SK-N-SH (cell line): ENCODE measurements at regions not wholly inside any gene's neighbourhood (a gene's known extent, or its start where the extent isn't known, plus 50 kb on each side); places are given as distances from the start of the nearest gene placed in this dataset.

Experiments used
- CHD2 ChIP-seq: fragments of 150-350 bp; IDR thresholded peaks from 2 replicates; pipeline ENCODE4 v1.6.1; 2018; ENCODE audit warnings: low read length; ENCODE audit not compliant: partially characterized antibody
- CTCF ChIP-seq: fragments of 200-600 bp; sonication (generic); IDR thresholded peaks from 2 replicates; pipeline ENCODE4 v1.6.1; 2017; ENCODE audit warnings: antibody characterized with exemption, mild to moderate bottlenecking, moderate library complexity
- EP300 ChIP-seq, 2 experiments: IDR thresholded peaks; 2 replicates each; pipeline versions ENCODE4 v1.4.0 to v1.6.1; 2012; ENCODE audit warnings: borderline replicate concordance in 1 of 2, low read depth in 1 of 2, low read length in 1 of 2
- NRF1 ChIP-seq: IDR thresholded peaks from 2 replicates; pipeline ENCODE4 v1.6.1; 2012; ENCODE audit warnings: low read depth, mild to moderate bottlenecking, low read length
- POLR2AphosphoS5 ChIP-seq: IDR thresholded peaks from 2 replicates; pipeline ENCODE4 v1.6.1; 2012; ENCODE audit warnings: low read depth, low read length
- RAD21 ChIP-seq: IDR thresholded peaks from 2 replicates; pipeline ENCODE4 v1.6.1; 2012; ENCODE audit warnings: mild to moderate bottlenecking, low read length
- SIN3A ChIP-seq: IDR thresholded peaks from 2 replicates; pipeline ENCODE4 v1.6.1; 2012; ENCODE audit warnings: low read depth, mild to moderate bottlenecking, low read length, moderate library complexity, borderline replicate concordance
- TAF1 ChIP-seq: IDR thresholded peaks from 2 replicates; pipeline ENCODE4 v1.6.1; 2012; ENCODE audit warnings: low read depth, mild to moderate bottlenecking, low read length, moderate library complexity, borderline replicate concordance

GRCh38 chr19:30927705-30928104, 421.5 kb downstream of the TSHZ3 start:
- TF ChIP-seq CTCF (no peak), CHD2 (no peak), TAF1 (no peak), EP300 (IDR thresholded peaks at IDR 0.05; ENCODE audit: borderline replicate concordance in 1 of 2, low read depth in 1 of 2, low read length in 1 of 2) (no peak), POLR2AphosphoS5 (no peak), SIN3A (no peak), RAD21 (no peak), NRF1 (no peak)
